HG02610 (cell line): ENCODE measurements at regions not wholly inside any gene's neighbourhood (a gene's known extent, or its start where the extent isn't known, plus 50 kb on each side); places are given as distances from the start of the nearest gene placed in this dataset.

Experiments
- ATAC-seq: cut with Tn5 transposase; IDR thresholded peaks from one replicate; pipeline ENCODE4 v1.9.1; 2021; ENCODE audit warnings: mild to moderate bottlenecking, moderate library complexity; ENCODE audit not compliant: unreplicated experiment

GRCh38 chr2:192314800-192315481 lies 120.2 kb upstream of the TMEFF2 start:
- ATAC-seq, result no peak

GRCh38 chr2:192313773-192314172 lies 119.0 kb upstream of the TMEFF2 start:
- no peak for ATAC-seq

- ATAC-seq, result no peak
These were observed 117.1 kb upstream of the TMEFF2 start for GRCh38 chr2:192311701-192312460.

- ATAC-seq, result no peak
These were observed 112.8 kb upstream of the TMEFF2 start for GRCh38 chr2:192307530-192307929.

- no peak for ATAC-seq
These were observed 103.9 kb upstream of the TMEFF2 start for GRCh38 chr2:192298664-192299063.

GRCh38 chr2:192292478-192292877 lies 97.7 kb upstream of the TMEFF2 start:
- ATAC-seq, result no peak

GRCh38 chr2:192288295-192288694 lies 93.6 kb upstream of the TMEFF2 start:
- no peak for ATAC-seq

GRCh38 chr2:192286093-192286701 lies 91.5 kb upstream of the TMEFF2 start:
- no peak for ATAC-seq

GRCh38 chr2:192283450-192283849 lies 88.7 kb upstream of the TMEFF2 start:
- ATAC-seq, result no peak

GRCh38 chr2:192278701-192279100 lies 84.0 kb upstream of the TMEFF2 start:
- ATAC-seq, result no peak

GRCh38 chr2:192277494-192278109 lies 82.9 kb upstream of the TMEFF2 start:
- no peak for ATAC-seq

GRCh38 chr2:192275632-192276031 lies 80.9 kb upstream of the TMEFF2 start:
- no peak for ATAC-seq

- ATAC-seq, result no peak
These were observed 72.8 kb upstream of the TMEFF2 start for GRCh38 chr2:192267484-192267883.

GRCh38 chr2:192265751-192266150 lies 71.0 kb upstream of the TMEFF2 start:
- ATAC-seq, result no peak

- ATAC-seq, result no peak
These were observed 59.7 kb upstream of the TMEFF2 start for GRCh38 chr2:192254444-192254843.

- ATAC-seq, result no peak
These were observed 59.0 kb upstream of the TMEFF2 start for GRCh38 chr2:192253692-192254091.

GRCh38 chr2:192250961-192251360 lies 56.2 kb upstream of the TMEFF2 start:
- no peak for ATAC-seq

GRCh38 chr2:192247456-192247855 lies 52.7 kb upstream of the TMEFF2 start:
- ATAC-seq, result no peak

- ATAC-seq, result no peak
These were observed 51.6 kb upstream of the TMEFF2 start for GRCh38 chr2:192246297-192246696.

- ATAC-seq, result no peak
These were observed 50.6 kb upstream of the TMEFF2 start for GRCh38 chr2:192245329-192245728.
